CMK (cell line): ENCODE measurements at regions not wholly inside any gene's neighbourhood (a gene's known extent, or its start where the extent isn't known, plus 50 kb on each side); places are given as distances from the start of the nearest gene placed in this dataset.
"Not testable (repeated sequence)": the region's sequence is repeated elsewhere in the genome, so short reads cannot be mapped to it uniquely, and the experiment has no call there.

ENCODE experiments used
- DNase-seq: peaks from one replicate; pipeline ENCODE4 v3.0.0-alpha.2; 2010; ENCODE audit warnings: low read depth

DNA sequence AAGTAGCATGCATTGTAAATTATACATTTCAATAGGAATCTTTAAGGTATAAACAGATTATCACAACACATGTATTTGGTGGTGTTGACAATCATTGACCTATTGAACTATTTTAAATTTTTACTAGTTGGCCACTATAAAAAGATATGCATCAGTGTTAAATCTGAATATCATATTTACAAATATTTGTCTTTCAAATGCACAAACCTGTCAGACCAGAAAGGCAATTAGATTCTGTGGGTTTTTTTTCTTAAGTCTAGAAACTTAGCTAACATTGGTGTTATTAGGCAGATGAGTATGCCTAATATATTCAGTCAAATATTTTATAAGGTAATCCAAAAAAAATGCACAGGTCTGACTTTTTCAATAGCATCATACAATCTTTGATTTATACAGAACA is 241.4 kb upstream of the DGKB start:
- DNase-seq = no peak

DNA sequence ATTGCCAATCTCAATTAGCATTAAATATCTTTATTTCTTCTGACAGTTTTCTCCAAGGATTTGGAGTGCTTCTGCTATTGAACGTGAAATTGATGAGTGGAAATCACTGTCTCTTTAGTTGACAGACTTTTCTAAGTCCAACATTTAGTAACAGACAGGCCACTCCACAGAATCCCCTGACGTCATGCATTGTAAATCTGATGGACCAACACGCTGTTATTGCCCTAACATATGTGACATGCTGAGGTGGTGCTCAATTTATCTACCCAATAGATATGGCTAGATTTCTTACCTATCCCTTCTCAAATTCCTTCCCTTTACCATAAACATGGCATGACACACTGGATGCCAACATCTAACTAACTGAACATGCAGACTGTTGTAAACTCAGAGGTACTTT is 240.6 kb upstream of the DGKB start:
- no peak for DNase-seq

DNA sequence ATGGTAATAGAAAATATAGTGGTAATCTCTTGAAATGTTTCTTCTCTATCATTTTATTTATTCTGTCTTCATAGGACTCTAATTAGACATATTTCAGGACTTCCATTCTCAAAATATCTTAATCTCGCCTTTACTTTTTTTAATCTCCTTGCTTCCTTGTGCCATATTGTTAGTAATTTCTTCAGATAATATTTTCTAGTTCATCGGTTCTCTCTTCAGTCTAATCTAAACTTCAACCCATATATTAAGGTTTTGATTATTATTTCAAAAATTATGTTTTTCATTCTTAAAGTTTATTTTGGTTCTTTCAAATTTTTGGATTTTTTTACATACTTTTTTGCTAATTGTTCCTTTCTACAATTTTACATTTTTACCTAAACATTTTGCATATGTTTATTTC is 237.9 kb upstream of the DGKB start:
- no peak for DNase-seq

DNA sequence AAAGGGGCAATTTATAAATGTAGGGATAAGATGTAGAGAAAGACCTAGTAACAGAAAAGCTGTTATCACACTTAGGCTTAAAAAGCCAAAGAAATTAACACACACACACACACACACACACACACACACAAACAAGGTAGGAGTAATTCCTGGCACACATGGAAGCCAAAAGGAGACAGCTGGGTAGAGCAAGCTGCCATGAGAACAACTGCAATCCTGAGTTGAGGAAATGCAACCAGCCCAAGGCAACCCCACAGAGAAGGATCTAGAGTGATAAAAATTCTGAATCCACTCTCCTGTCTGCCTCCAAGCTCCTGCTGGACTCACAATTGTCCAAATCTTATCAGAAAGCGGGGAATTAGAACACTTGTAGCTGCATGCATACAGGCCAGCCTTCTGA is 229.1 kb upstream of the DGKB start:
- no peak for DNase-seq

DNA sequence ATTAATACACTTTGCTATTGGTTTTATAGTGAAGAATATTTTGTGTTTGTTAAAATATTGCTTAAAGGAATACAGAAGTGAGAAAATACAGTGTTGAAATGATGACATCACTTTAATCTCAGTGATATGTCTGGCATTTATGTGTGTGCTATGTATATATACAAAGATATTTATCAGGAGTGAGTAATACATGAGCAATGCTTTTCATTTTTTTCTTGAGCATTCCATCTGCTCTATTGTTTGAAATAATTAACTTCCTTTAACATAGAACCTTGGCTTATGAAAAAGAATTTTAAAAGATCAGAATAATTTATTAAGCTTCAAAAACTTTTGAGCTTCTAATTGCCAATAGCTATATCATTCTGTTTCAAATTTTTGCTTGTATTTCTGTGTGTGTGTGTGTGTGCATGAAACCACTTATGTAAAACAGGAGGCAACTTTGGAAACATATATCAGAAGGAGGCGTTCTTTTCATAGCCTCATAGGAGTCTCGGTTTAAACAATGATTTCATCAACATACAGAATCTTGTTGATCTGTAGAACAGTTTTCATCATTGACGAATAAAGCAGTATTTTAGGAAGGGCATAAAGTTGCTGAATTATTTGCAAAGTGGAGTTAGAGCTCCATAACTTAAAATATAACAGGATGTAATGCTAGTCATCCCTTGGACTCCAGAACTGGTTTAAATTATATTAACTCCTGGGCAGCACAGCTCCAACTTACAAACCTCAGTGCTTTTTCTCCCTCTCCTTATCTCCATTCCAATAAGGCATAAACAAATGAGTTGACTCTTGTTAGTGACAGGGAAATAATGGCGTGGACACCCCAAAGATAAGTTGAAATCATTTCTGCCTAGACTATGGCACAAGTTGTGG is 228.4 kb upstream of the DGKB start:
- no peak for DNase-seq

DNA sequence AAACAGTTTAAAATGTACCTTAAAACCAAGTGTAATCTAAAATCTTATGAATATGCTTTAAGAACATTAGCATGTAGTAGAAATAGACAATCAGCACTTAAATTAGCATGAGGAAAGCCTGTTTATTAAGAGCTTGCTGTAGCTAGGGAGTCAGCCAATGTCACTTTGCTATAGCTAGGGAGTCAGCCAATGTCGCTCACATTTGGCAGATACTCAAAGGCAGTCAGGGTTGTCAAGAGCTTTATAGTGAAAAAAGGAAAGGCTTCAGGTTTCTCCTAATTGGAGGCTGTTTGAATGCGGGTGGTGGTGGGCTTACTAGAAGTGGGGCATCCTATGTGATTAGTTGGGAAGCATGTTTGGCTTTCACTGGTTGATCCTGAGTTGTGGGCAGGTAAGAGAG is 226.2 kb upstream of the DGKB start:
- no peak for DNase-seq

DNA sequence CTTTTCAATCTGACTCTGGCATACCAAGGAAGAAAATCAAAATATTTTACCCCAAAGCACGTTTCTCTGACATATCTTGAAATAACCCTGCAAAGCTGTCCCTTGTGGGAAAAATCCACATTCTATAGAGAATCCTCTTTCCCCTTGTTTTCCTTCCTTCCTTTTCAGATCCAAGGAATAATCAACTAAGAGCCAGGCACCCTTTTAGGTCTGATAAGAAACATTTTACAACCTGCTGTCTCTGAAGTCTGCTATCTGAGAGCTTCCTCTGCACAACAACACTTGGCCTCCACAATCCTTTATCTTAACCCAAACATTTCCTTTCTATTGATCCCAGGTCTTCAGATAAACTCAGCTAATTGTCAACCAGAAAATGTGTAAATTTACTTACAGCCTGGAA is 224.1 kb upstream of the DGKB start:
- peak; percentile 4 for DNase-seq

DNA sequence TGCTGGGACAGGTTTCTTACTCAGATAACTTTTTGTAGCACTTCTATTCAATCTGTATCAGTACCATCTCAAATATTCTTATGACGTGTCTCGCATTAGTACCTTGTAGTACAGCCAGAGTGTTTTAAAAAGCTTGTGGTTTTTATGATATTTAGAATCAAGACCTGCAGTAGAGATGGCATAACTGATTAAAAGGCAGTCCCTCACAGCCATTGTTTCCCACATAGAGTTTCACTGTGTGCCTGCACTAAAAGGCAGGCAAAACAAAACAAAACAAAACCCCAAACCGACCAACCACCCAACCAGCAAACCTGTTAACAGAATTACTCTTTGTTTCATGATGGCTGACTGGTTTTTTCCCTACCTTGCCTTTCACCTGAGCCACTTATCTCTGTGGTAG is 221.3 kb upstream of the DGKB start:
- no peak for DNase-seq

DNA sequence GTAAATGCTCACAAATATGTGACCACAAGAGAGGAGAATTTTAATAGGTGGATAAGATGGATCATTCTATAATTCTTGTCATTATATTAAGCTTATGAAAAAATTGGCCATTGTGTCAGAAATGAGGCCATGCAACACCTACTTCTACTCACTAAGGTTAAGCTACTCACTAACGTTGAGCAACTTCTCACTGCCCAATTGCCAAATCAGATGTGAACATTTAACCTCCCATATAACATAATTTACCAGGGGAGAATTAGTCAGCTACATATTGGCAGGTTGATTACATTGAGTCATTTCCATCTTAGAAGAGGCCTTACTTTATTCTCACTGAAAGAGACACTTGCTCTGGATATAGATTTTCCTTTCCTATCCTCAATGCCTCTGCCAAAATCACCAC is 211.2 kb upstream of the DGKB start:
- no peak for DNase-seq

DNA sequence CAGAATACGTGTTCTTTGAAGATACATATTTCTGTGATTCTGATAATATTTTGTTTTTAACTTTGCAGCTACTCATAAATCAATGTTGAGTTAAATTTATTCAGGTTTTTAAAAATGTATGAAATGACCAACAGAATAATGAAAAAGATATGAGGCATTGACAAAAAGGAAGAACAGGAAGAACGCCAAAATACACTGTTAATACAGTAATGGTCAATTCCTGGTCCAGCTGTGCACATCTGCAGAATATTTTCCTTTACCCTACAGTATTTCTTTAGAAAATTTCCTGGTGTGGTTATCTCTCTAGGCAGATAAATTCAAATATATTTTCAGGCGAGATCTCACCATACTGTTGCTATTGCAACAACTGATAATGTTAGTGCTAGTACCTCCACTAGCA is 203.2 kb upstream of the DGKB start:
- DNase-seq = no peak

DNA sequence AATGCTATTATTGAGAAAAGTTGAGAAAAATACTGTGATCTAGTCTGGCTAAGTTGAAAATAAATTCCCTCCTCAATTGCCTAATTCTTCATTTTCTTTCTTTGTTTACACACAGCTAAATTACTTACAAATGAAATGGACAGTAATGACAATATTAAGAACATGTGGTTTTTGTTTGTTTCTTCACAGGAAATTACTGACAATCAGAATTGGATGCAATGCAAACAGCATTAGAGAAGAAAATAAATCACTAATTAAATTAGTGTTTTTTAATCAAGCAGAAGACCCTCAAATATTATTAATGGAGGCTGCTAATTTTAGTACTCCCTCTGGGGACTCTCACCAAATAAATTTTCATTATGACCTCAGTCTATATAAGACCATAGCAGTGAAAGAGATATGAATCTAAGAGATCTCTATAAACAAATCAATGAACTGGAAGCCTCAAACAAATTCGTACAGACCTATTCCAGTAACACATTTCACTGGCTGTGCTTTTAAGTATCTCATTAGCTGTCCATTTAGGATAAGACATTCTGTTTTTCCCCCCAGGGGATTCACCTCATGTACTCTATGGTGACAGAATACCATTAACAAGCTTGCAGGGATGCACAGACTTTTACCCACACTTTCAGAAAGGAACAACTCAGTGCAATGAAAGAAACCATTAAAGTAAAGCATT is 202.0 kb upstream of the DGKB start:
- DNase-seq = no peak

DNA sequence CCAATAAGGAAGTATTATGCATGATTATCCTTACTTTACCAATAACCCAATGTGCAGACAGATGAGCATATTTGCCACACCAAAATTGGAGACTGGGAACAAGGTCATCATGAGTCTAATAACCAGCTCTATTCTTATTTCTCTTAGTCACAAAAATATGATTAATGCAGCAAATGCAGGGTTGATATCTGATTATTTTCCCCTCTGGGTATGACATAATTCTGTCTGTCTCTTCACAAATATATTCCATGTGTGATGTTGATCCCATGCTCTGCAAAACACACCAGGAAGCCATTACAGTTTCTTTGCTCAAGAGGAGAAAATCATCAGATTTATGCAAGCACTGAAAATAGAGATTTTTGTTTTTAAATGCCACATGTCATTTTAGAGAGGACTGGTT is 196.5 kb upstream of the DGKB start:
- no peak for DNase-seq

DNA sequence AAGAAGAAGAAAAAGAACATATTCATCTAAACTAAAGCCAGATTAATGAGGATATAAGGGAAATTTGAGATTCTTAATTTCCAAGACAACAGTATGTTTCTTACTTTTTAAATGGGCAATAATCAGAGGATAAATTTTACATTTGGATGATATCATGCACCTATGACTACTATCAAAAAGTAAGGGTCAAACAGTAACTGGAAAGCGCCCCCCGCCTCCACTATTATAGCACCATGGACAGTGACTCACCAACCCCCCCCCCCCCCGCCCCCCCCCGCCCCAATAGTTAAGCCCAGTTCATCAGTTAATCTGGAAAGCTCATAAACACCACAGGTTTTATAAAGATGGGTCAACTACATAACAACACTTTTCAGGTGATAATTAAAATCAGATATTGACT is 194.3 kb upstream of the DGKB start:
- no peak for DNase-seq

DNA sequence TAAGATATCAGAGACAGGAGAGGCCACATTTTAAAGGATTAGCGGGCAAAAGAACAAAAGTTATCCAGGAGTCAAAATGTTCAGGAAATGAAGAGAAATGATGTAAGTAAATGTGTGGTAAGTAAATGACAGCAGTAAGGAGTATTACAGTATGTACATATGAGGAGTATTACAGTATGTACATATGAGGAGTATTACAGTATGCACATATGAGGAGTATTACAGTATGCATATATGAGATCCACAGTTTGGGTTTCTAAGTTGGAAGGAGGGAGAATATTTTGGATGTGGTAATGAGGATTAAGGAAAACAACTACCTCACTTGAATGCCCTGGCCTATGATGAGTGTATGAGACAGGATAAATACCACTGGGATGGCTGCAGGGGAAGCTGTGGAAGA is 192.4 kb upstream of the DGKB start:
- DNase-seq = no peak

DNA sequence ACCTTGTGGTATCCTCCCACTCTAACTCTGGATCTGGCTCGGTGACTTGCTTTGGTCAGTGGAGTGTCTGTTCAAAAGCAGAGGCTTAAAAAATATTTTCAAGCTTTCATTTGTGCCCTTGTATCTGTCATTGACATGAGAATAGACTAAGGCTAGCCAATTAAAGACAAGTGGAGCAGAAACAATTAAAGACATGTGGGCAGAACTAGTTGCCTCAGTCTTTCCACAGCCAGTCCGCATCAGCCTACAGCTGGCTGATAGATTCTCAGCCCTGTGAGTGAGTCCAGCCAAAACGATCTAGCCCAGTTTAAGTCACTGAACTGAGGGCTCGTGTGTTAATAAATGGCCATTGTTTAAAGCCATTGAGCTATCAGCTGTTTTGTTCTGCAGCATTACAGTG is 185.2 kb upstream of the DGKB start:
- DNase-seq = no peak

DNA sequence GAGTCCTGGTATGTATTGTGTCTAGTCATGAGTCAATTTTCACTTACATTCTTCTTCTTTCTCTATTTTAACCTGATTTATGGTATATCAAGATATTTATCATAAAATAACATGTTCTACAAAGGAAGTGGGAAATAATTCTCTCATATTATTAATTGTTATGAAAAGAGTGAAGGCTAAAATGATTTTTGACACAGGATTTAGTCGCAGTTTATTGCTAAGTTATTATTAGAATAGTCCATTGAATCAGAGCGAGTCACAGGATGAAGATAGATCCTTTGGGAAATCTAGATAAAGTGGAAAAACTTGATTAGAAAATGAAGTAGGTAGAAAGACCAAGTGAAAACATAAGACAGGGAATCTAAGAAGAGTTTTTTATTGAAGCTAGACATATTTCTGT is 184.3 kb upstream of the DGKB start:
- no peak for DNase-seq

DNA sequence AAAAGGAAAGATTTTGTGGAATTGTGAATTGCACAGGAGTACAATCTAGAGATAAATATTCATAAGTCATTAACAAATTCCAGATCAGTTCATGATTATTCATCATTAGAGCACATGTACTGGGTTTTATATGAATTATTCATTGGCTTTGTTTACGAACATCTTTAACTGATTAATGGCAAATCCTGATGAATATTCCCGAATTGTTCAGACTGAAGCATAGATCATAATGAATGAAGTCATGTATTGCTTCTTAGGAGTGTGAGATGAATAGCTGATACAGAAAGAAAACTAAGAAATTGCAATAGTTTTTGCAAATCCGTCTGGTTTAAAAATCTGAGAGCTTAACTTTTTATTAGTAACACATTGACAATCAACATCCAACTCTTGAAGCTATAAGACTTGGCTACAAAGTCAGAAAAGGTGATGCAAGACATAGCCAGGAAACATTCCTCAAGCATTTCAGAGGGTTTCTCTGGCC is 183.6 kb upstream of the DGKB start:
- no peak for DNase-seq

DNA sequence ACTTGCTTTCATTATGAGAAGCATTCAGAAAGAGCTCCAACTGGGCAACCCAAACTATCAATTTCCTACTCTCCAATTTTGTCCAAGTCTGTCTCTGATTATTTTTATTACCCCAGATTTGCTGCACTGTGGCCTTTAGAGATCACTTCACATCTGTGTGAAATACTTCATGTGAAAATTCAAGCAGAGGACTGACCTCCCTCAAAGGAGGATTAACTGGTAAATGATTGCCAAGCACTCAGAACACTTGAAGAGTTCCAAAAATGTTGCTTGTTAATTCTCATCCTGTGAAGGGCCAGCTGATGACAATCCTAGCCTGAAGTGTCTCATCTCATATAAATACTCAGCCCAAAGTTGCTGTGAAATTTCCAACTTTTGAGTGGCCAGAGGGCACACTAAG is 182.8 kb upstream of the DGKB start:
- no peak for DNase-seq

DNA sequence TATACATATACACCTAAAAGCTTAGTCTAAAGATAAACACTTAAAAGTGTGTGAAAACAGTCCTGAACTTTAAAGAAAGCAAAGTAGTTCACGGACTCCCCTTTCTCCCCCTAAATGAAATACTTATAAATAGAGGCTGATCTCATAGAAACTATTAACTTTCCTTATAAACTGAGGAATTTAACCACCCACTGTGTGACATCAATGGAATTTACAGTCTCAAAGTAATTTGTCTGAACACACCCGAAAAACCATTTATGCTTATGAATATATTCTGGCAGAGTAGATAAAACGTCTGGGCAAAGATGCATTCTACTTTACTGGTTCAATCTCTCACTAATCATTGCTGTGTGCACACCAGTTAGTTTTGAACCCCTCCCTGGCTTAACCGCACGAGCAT is 181.8 kb upstream of the DGKB start:
- DNase-seq = no peak

DNA sequence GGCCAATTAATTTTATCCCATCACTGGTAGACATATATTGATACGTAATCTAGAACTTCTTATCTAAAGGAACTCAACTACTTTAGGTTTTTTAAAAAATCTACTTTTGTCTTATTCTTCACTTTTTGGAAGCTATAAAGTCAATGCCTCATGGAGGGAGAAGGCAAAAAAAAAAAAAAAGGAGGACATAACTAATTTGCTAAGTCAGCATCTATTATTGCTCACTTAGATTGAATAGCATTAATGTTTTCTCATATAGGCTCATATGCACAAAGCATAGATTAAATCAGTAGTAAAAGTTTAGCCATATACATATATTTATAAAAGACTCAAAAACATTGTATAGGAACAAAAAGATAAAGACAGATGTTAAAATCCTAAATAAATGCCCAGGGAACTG is 179.3 kb upstream of the DGKB start:
- no peak for DNase-seq

DNA sequence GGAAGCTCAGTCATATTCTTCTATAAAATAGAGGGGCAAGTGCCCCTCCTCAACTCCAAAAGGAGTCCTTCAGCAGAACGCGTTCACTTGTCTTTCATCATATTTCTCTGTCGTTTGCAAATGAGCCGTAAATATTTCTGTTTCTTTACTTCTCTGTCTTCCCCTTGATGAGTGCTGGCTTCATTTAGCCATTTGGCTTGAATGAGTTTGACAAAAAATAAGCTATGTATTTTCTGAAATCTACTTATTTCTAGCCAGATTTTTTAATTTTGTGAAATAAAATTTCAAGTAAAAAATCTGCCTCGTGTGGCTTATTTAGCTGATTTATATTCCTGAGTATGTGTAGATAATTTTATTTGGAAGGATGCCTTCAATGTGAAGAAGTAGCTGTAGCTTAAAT is 170.8 kb upstream of the DGKB start:
- DNase-seq = no peak

DNA sequence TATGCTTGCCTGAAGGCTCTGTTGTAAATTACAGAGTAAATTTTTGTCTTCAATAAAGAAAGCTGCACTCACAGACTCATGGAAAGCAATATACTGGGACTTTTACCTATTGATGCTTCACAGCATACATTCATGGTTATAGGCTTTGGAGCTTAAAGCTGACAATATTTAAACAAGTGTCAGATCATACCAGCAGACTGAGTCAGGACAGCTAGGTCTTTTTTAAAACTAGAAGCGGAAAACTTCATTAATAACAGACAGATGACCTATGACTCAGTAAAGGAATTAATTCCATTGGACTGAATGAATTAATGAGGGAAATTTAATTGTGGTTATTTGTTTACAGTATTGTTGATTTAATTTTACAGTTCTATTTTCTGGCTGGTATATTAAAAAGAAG is 165.8 kb upstream of the DGKB start:
- no peak for DNase-seq

DNA sequence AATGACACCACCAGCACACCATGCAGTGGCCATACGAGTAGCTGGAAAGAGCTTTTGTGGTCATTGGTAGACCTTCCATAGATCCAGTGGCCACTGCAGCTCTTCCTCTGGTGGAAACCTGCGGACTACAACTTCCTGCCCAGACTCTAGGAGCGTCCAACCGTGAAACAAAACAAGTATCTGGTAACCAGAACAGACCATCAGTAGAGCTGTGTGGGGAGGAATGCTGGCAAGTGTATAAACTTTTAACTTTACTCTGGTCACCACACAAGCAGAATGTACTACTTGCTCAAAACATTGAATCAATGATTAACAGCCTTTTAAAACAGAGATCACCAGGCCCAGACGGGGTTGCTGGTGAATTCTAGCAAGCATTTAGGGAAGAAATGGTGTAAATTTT is 154.7 kb upstream of the DGKB start:
- DNase-seq = peak; percentile 46

DNA sequence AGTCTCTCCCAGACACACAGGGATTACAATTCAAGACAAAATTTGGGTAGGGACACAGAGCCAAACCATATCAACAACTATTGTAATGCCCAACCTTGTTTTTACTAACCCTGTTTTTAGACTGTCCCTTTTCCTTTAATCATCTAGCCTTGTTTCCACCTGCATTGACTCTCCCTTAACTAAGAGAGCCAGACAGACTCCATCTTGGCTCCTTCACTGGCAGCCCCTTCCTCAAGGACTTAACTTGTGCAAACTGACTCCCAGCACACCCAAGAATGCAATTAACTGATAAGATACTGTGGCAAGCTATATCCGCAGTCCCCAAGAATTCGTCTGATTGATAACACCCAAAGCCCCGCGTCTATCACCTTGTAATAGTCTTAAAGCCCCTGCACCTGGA is 151.8 kb upstream of the DGKB start:
- DNase-seq = not testable (repeated sequence)
